ENCODE measurements at regions not wholly inside any gene's neighbourhood (a gene's known extent, or its start where the extent isn't known, plus 50 kb on each side); places are given as distances from the start of the nearest gene placed in this dataset.
"Not testable (repeated sequence)": the region's sequence is repeated elsewhere in the genome, so short reads cannot be mapped to it uniquely, and the experiment has no call there.

DNA sequence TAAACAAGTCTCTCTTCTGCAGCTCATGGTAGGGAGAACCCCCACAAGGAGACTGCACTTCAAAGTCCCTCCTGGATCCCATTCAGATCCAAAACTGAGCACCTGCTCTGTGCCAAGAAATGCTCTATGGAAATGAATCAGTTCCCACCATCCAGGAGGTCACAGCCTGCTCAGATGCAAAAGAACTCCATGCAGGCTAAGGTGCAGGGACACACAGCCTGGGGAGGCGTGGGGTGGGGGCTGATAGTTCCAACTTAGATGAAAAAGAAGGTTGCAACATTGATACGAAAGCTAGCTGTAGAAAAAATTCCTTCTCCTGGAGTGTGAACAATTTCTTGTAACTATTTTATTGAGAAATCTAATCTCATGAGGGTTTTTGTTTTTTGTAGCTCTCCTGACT lies 111.0 kb upstream of the TMEM170B start:
- H3K27me3 ChIP-seq (ENCODE audit: insufficient read depth, low read length), result no peaks in the 10 kb centered on the region
- peaks cover 12% of the 10 kb centered on the region for H3K4me1 ChIP-seq (ENCODE audit: insufficient read depth, low read length)
- H3K4me3 ChIP-seq (ENCODE audit: low read length), result no peak overlapping the region
- H3K9me3 ChIP-seq (ENCODE audit: low read depth, low read length), result no peaks in the 10 kb centered on the region

DNA sequence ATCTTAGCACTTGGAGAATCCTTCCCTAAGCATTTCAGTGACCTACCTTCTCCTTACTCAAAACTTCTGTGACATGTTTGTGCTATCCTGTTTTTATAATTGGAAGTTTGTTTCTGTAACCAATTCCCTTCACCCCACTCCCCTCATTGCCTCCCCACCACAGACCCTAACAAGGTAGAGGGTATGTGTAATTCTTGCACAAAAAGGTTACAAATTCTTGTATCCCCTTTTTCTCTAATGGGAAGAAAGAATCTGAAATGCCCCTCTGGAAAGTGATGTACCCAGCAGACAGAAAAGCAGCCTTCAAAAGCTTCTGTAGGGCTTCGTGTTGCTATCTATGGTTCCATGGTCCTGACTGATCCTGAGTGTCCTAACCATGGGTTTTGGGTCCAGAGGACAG lies 111.7 kb upstream of the TMEM170B start:
- Histone ChIP-seq H3K27me3 (ENCODE audit: insufficient read depth, low read length) (no peaks in the 10 kb centered on the region), H3K4me1 (ENCODE audit: insufficient read depth, low read length) (peaks cover 12% of the 10 kb centered on the region), H3K9me3 (ENCODE audit: low read depth, low read length) (no peaks in the 10 kb centered on the region), H3K4me3 (ENCODE audit: low read length) (no peak overlapping the region)

DNA sequence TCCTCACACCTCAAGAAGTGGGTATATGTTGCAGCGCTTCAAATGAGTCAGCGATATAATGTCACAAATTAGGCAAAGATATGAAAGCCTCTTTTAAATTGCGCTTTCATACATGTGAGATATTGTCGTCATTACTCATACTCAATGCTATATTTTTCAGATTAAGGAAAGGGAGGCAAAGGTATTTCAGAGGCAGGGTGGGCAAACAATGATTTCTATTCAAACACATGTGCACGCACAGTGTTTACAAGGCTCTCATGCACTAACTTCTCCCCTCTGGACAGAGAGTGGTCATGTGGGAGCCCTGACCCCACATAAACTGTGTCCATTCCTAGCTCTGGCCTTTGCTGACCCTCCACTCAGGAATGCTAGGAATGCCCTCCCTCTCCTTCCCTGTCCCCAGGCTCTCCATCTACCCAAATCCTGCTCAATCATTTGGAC lies 112.1 kb upstream of the TMEM170B start:
- Histone ChIP-seq H3K4me3 (ENCODE audit: low read length) (no peak overlapping the region), H3K9me3 (ENCODE audit: low read depth, low read length) (no peaks in the 10 kb centered on the region)

DNA sequence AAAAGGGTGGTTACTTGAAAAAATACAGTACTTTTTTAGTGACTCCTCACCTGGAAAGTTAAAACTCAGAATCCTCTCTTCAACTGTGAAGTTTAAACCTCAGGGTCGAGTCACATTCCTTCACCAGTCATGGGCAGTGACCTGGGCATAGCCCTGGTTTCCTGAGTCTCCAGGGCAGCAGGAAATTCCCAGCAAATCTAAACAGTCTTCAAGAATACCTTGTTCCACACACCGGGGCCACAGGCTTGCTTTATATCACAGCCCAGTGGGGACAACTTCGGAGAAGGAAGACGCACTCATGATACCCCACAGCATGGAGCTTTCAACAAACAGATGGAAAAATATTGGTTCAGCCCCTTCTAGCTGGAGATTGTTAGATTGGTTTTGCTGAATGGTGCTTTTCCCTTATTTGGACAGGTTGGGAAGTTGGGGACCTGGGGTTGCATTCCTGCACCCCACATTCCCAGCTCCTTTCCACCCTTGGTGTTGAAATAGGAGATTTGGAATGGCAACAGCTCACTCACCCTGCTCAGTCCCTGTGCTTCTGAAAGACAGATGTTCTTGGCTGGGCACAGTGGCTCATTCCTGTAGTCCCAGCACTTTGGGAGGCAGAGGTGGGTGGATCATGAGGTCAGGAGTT lies 113.0 kb upstream of the TMEM170B start:
- Histone ChIP-seq H3K4me1 (ENCODE audit: insufficient read depth, low read length) (peaks cover 10% of the 10 kb centered on the region), H3K4me3 (ENCODE audit: low read length) (no peak overlapping the region), H3K27me3 (ENCODE audit: insufficient read depth, low read length) (no peaks in the 10 kb centered on the region), H3K9me3 (ENCODE audit: low read depth, low read length) (no peaks in the 10 kb centered on the region)

More for the DNA sequence above, 112.1 kb upstream of the TMEM170B start:
- H3K4me1 ChIP-seq (ENCODE audit: insufficient read depth, low read length), result peaks cover 12% of the 10 kb centered on the region
- H3K27me3 ChIP-seq (ENCODE audit: insufficient read depth, low read length), result no peaks in the 10 kb centered on the region

DNA sequence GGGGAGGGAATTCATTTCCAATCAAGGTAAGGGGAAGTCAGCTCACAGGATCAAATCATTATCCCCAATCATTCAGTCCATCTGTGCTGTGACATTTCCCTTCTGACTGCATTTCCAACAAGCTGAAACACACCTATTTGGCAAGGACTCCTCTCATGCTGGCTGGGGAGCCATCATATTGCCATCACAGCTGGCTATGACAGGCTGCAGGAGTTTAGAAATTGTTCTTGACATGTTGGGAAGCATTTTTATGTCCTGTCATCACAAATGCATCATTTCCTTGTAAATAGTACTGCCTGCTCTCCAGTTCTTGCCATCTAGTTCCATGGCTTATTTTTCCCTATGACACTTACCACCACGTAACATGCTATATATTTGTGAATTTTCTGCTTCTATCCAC lies 113.9 kb upstream of the TMEM170B start:
- no peaks in the 10 kb centered on the region for H3K9me3 ChIP-seq (ENCODE audit: low read depth, low read length)
- H3K4me3 ChIP-seq (ENCODE audit: low read length), result no peak overlapping the region
- H3K27me3 ChIP-seq (ENCODE audit: insufficient read depth, low read length), result no peaks in the 10 kb centered on the region
- peaks cover 3% of the 10 kb centered on the region for H3K4me1 ChIP-seq (ENCODE audit: insufficient read depth, low read length)

DNA sequence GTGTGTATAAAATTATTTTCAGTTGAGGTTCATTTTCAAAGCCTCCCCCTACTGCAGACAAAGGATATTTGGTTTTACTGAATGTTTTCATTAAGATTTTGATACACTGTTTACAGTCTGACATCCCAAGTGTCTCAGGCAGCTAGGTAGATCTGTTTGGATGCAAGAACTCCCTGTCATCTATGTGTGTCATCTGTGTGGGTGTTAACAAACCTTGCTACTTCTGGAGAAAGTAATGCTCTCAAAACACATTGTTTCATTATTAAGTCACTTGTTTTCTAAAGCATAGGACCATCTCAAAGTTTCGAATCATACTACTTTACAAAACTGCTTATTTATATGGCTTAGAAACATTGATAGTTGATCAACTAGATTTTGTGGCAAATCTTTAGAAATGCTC lies 114.5 kb upstream of the TMEM170B start:
- Histone ChIP-seq H3K4me1 (ENCODE audit: insufficient read depth, low read length) (peaks cover under 1% of the 10 kb centered on the region), H3K4me3 (ENCODE audit: low read length) (no peak overlapping the region), H3K27me3 (ENCODE audit: insufficient read depth, low read length) (no peaks in the 10 kb centered on the region), H3K9me3 (ENCODE audit: low read depth, low read length) (no peaks in the 10 kb centered on the region)

DNA sequence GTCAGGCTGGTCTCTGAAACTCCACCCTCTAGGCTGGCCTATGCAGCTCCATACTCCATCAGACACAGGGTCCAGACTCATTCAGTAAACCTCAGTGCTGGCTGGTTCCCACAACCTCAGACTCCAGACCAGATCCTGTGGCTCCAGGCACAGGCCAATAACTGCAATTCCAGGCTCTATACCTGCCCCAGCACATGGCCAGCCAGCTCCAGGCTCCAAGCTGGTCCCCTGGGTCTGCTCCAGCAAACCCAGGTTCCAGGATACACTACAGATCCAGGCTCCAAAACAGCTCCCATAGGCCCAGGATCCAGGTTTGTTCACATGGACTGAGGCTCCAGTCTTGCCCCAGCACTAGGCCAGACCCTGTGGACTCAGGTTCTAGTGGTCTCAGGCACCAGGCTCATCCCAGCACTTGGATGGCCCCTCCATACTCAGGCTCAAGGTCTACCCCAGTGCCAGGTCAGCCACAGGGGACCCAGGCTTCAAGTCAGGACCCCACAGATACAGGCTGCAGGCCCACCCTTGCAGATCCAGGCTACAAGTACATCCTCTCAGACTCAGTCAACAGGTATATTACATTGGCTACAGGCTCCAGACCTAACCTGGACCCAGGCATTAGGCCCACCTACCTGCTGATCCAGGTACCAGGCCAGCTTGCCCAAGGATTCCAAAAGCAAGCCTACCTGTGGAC lies 117.6 kb upstream of the TMEM170B start:
- no peaks in the 10 kb centered on the region for H3K4me1 ChIP-seq (ENCODE audit: insufficient read depth, low read length)
- no peaks in the 10 kb centered on the region for H3K27me3 ChIP-seq (ENCODE audit: insufficient read depth, low read length)
- H3K4me3 ChIP-seq (ENCODE audit: low read length), result no peak overlapping the region
- no peaks in the 10 kb centered on the region for H3K9me3 ChIP-seq (ENCODE audit: low read depth, low read length)

DNA sequence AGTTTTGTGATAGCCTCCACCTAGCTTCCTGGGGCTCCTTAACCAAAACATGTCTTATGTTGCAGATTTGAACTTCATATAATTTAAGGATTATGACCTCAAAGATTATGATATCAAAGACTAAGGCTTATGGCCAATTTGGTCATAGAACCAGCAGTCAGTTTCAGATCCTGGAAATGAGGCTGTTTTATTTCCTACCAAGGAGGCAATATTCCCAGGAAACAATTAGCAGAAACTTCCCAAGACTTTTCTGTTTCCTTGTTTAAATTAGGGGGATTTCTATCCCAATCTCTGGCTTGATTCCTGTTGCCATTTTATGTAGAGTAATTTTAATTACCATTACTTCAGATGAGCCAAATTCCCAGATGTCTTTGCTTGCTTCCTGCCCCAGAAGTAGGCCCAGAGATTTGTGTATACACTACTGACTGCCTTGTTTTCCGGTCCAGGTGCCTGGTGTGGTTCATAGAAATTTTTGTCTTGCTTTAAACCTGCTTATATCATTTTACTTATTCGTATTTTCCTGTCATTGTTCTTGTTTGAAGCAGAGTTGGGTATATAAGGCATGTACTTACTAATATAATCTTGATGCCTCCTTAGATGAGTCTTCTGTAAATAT lies 119.2 kb upstream of the TMEM170B start:
- Histone ChIP-seq H3K4me3 (ENCODE audit: low read length) (no peak overlapping the region), H3K4me1 (ENCODE audit: insufficient read depth, low read length) (peaks cover 8% of the 10 kb centered on the region), H3K27me3 (ENCODE audit: insufficient read depth, low read length) (no peaks in the 10 kb centered on the region), H3K9me3 (ENCODE audit: low read depth, low read length) (no peaks in the 10 kb centered on the region)

DNA sequence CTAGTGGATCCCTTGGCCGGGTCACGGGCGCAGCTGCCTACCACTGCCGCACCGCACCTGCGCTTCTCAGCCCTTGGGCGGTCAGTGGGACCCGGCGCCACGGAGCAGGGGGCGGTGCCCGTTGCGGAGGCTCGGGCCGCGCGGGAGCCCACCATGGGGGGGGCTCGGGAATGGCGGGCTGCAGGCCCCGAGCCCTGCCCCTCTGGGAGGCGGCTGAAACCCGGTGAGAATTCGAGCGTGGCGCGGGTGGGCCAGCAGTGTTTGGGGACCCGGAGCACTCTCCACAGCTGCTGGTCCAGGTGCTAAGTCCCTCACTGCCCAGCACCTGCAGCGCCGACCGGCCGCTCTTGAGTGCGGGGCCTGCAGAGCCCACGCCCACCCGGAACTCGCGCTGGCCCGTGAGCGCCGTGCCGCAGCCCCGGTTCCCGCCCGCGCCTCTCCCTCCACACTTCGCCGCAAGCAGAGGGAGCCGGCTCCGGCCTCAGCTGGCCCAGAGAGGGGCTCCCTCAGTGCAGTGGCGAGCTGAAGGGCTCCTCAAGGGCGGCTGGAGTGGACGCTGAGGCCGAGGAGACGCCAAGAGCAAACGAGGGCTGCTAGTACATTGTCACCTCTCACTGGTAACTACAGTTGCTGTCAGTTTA lies 120.5 kb upstream of the TMEM170B start:
- H3K4me3 ChIP-seq (ENCODE audit: low read length), result no peak overlapping the region
- H3K4me1 ChIP-seq (ENCODE audit: insufficient read depth, low read length), result peaks cover 15% of the 10 kb centered on the region
- no peaks in the 10 kb centered on the region for H3K27me3 ChIP-seq (ENCODE audit: insufficient read depth, low read length)
- no peaks in the 10 kb centered on the region for H3K9me3 ChIP-seq (ENCODE audit: low read depth, low read length)

DNA sequence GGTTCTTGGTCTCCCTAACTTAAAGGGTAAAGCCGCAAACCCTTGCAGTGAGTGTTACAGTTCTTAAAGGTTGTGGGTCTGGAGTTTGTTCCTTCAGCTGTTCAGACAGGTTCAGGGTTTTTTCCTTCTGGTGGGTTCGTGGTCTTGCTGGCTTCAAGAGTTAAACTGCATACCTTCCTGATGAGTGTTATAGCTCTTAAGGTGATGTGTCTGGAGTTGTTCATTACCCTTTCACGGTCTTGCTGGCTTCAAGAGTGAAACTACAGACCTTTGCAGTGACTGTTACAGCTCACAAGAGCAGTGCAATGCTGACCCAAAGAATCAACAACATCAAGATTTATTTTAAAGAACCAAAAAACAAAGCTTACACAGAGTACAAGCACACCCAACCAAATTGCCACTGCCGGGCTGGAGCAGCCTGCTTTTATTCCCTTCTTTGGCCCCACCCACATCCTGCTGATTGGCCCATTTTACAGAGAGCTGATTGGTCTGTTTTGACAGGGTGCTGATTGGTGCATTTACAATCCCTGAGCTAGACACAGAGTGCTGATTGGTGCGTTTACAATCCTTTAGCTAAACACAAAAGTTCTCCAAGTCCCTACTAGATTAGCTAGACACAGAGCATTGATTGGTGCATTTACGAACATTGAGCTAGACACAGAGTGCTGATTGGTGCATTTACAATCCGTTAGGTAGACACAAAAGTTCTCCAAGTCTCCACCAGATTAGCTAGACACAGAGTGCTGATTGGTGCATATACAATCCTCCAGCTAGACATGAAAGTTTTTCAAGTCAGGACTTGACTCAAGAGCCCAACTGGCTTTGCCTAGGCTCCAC lies 121.2 kb upstream of the TMEM170B start:
- not testable (repeated sequence) for H3K9me3 ChIP-seq (ENCODE audit: low read depth, low read length); H3K4me3 ChIP-seq (ENCODE audit: low read length); H3K27me3 ChIP-seq (ENCODE audit: insufficient read depth, low read length)
- H3K4me1 ChIP-seq (ENCODE audit: insufficient read depth, low read length), result peaks cover 17% of the 10 kb centered on the region

DNA sequence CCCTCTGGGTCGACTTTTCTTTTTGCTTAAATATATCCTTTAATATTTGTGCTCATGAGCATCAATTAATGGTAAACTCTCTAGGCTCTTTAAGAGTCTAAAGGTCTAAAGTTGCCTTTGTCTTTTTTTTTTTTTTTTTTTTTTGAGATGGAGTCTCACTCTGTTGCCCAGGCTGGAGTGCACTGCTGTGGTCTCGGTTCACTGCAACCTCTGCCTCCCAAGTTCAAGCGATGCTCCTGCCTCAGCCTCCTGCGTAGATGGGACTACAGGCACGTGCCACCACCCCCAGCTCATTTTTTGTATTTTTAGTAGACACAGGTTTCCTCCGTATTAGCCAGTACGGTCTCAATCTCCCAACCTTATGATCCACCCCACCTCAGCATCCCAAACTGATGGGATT lies 122.0 kb upstream of the TMEM170B start:
- no peaks in the 10 kb centered on the region for H3K9me3 ChIP-seq (ENCODE audit: low read depth, low read length)
- no peaks in the 10 kb centered on the region for H3K27me3 ChIP-seq (ENCODE audit: insufficient read depth, low read length)
- H3K4me3 ChIP-seq (ENCODE audit: low read length), result no peak overlapping the region
- H3K4me1 ChIP-seq (ENCODE audit: insufficient read depth, low read length), result peaks cover 17% of the 10 kb centered on the region

DNA sequence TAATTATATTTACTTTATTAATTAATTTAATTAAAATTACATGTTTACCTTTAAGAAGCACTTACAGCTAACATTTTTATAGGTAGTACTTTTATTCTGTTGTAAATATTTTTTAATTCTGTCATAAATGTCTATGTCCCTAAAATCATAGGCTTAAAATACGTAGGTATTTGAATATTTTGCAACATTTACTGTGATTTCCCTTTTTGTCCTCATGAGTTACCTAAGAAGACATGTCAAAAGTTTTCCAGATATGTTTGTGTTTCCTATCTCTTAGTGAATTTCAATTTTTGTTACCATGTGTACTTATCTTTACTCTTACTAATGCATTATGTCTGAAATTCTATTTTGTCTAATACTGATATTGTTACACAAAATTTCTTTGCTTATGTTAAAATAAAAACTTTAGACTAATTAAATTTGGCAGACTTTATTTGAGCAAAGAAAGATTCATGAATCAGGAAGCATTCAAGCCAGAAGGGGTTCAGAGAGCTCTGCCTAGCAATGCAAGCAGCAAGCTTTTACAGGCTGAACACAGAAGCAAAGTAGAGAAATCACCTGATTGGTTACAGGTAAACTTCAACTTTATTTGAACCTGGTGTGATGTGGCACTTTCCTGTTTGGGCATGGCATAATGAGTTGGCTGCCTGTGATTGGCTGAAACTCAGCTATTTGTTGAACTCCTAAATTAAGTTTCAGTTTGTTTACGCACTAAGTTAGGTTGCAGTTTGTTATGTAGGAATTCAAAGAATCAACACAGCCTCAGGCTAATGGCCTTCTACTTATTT lies 123.2 kb upstream of the TMEM170B start:
- H3K4me3 ChIP-seq (ENCODE audit: low read length), result no peak overlapping the region
- H3K9me3 ChIP-seq (ENCODE audit: low read depth, low read length), result no peaks in the 10 kb centered on the region
- H3K27me3 ChIP-seq (ENCODE audit: insufficient read depth, low read length), result no peaks in the 10 kb centered on the region
- peaks cover 17% of the 10 kb centered on the region for H3K4me1 ChIP-seq (ENCODE audit: insufficient read depth, low read length)

DNA sequence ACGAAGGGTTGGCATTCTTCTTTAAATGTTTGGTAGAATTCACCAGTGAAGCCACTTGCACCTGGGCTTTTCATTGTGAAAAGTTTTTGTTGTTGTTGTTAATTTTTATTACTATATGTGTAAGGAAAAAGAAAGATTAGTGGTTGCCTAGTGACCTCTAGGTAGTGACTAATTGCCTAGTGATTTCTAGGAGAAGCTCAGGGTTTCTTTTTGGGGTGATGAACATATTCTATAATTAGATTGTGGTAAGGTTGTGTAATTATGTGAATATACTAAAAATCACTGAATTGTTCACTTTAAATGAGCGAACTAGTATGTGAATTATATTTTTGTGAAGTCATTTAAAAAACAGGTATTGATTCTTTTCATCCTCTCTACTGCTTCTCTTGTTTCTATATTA lies 123.8 kb upstream of the TMEM170B start:
- no peak overlapping the region for H3K4me3 ChIP-seq (ENCODE audit: low read length)
- no peaks in the 10 kb centered on the region for H3K9me3 ChIP-seq (ENCODE audit: low read depth, low read length)
- H3K27me3 ChIP-seq (ENCODE audit: insufficient read depth, low read length), result no peaks in the 10 kb centered on the region
- peaks cover 17% of the 10 kb centered on the region for H3K4me1 ChIP-seq (ENCODE audit: insufficient read depth, low read length)

DNA sequence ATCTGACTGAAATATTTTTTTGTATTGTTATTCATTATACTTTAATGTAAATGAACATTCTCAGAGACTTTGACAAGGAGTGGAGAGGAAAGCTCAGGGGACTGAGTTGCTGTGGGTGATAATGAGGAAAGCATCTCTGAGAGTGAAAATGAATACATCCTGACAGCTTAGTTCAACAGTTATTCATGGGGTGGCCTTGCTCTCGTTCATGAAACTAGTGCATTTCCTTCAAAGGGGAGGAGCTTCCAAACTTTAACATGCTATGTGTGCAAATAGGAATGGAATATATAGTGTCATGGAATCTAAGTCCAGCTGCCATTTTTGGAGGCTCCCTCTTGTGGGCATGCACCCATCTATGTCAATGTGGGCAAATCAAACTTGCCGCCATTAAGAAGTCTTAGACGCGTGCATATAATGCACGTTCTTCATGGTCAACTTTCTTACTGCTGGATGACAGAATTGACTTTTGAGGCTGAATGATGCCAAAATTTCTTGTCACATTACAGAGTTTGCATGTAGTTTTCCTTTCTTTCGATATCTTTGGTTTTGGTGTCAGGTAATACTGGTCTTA lies 124.3 kb upstream of the TMEM170B start:
- Histone ChIP-seq H3K4me1 (ENCODE audit: insufficient read depth, low read length) (peaks cover 17% of the 10 kb centered on the region), H3K4me3 (ENCODE audit: low read length) (no peak overlapping the region), H3K9me3 (ENCODE audit: low read depth, low read length) (no peaks in the 10 kb centered on the region), H3K27me3 (ENCODE audit: insufficient read depth, low read length) (no peaks in the 10 kb centered on the region)
